Ectodermal cell (in vitro differentiated cells): ENCODE measurements at regions not wholly inside any gene's neighbourhood (a gene's known extent, or its start where the extent isn't known, plus 50 kb on each side); places are given as distances from the start of the nearest gene placed in this dataset.

Source experiments
- H3K27ac ChIP-seq: 2 replicates; pipeline ENCODE4 v1.7.0; 2013; ENCODE audit warnings: mild to moderate bottlenecking, low read depth, low read length; ENCODE audit not compliant: insufficient read depth, poor library complexity, severe bottlenecking
- H3K27me3 ChIP-seq: 2 replicates; pipeline ENCODE4 v1.7.0; 2013; ENCODE audit warnings: mild to moderate bottlenecking, low read length; ENCODE audit not compliant: insufficient read depth, control insufficient read depth, poor library complexity, severe bottlenecking
- H3K36me3 ChIP-seq: one replicate; pipeline ENCODE4 v1.7.0; 2013; ENCODE audit warnings: low read length; ENCODE audit not compliant: control insufficient read depth, insufficient read depth
- H3K4me1 ChIP-seq: one replicate; pipeline ENCODE4 v1.7.0; 2013; ENCODE audit warnings: low read length; ENCODE audit not compliant: control insufficient read depth, insufficient read depth
- H3K4me3 ChIP-seq: 2 replicates; pipeline ENCODE4 v1.7.0; 2013; ENCODE audit warnings: low read depth, low read length, control low read depth; ENCODE audit not compliant: insufficient read depth
- H3K9me3 ChIP-seq: 2 replicates; pipeline ENCODE4 v1.7.0; 2013; ENCODE audit warnings: mild to moderate bottlenecking, low read length, moderate library complexity; ENCODE audit not compliant: control insufficient read depth
- WGBS, 2 experiments: methylation state at CpG; one replicate each; pipeline ENCODE4 v1.1.7; 2013; ENCODE audit warnings: missing lambda C conversion rate in 2 of 2; 5-methylcytosine and 5-hydroxymethylcytosine counted together

GRCh38 chr3:83500931-83501330 is 1457.9 kb upstream of the CADM2 start:
- H3K9me3 ChIP-seq = no peaks in the 10 kb centered on the region
- no peak overlapping the region for H3K27ac ChIP-seq
- no peaks in the 10 kb centered on the region for H3K36me3 ChIP-seq
- no peaks in the 10 kb centered on the region for H3K27me3 ChIP-seq
- 71% methylated on average over 2 of the region's 2 CpGs for WGBS, 2 experiments
- no peak overlapping the region for H3K4me3 ChIP-seq
- no peaks in the 10 kb centered on the region for H3K4me1 ChIP-seq

GRCh38 chr3:83513051-83513450 is 1445.7 kb upstream of the CADM2 start:
- 92% methylated on average over 1 of the region's 2 CpGs for WGBS, 2 experiments
- no peaks in the 10 kb centered on the region for H3K9me3 ChIP-seq
- H3K4me1 ChIP-seq = no peaks in the 10 kb centered on the region
- H3K4me3 ChIP-seq = no peak overlapping the region
- H3K27me3 ChIP-seq = no peaks in the 10 kb centered on the region
- no peaks in the 10 kb centered on the region for H3K36me3 ChIP-seq
- H3K27ac ChIP-seq = no peak overlapping the region

- Histone ChIP-seq H3K4me1 (no peaks in the 10 kb centered on the region), H3K4me3 (no peak overlapping the region), H3K27ac (no peak overlapping the region), H3K27me3 (no peaks in the 10 kb centered on the region), H3K36me3 (no peaks in the 10 kb centered on the region), H3K9me3 (no peaks in the 10 kb centered on the region)
- WGBS, 2 experiments = 46 to 48% methylated on average over 2 to 3 of the region's 3 CpGs
Observed at GRCh38 chr3:83513677-83514076, 1445.1 kb upstream of the CADM2 start.

- 68 to 76% methylated on average over 6 of the region's 6 CpGs for WGBS, 2 experiments
- Histone ChIP-seq H3K27me3 (no peaks in the 10 kb centered on the region), H3K4me1 (no peaks in the 10 kb centered on the region), H3K4me3 (no peak overlapping the region), H3K36me3 (no peaks in the 10 kb centered on the region), H3K9me3 (no peaks in the 10 kb centered on the region), H3K27ac (no peak overlapping the region)
Observed at GRCh38 chr3:83514130-83514914, 1444.5 kb upstream of the CADM2 start.

- H3K4me3 ChIP-seq = no peak overlapping the region
- no peaks in the 10 kb centered on the region for H3K9me3 ChIP-seq
- H3K27me3 ChIP-seq = no peaks in the 10 kb centered on the region
- WGBS, 2 experiments = 96 to 97% methylated on average over 18 of the region's 18 CpGs
- no peak overlapping the region for H3K27ac ChIP-seq
- H3K4me1 ChIP-seq = no peaks in the 10 kb centered on the region
- no peaks in the 10 kb centered on the region for H3K36me3 ChIP-seq
Observed at GRCh38 chr3:83515123-83515522, 1443.7 kb upstream of the CADM2 start.

- H3K27ac ChIP-seq = no peak overlapping the region
- H3K4me1 ChIP-seq = no peaks in the 10 kb centered on the region
- no peaks in the 10 kb centered on the region for H3K36me3 ChIP-seq
- no peaks in the 10 kb centered on the region for H3K27me3 ChIP-seq
- no peak overlapping the region for H3K4me3 ChIP-seq
- no peaks in the 10 kb centered on the region for H3K9me3 ChIP-seq
- WGBS, 2 experiments = 19 to 21% methylated on average over 7 of the region's 7 CpGs
Observed at GRCh38 chr3:83523470-83524073, 1435.2 kb upstream of the CADM2 start.

- no peak overlapping the region for H3K27ac ChIP-seq
- H3K27me3 ChIP-seq = no peaks in the 10 kb centered on the region
- H3K36me3 ChIP-seq = no peaks in the 10 kb centered on the region
- WGBS, 2 experiments = 68 to 79% methylated on average over 3 to 4 of the region's 5 CpGs
- H3K9me3 ChIP-seq = no peaks in the 10 kb centered on the region
- no peak overlapping the region for H3K4me3 ChIP-seq
- H3K4me1 ChIP-seq = no peaks in the 10 kb centered on the region
Observed at GRCh38 chr3:83524901-83525300, 1433.9 kb upstream of the CADM2 start.

GRCh38 chr3:83559082-83559481 is 1399.7 kb upstream of the CADM2 start:
- H3K4me3 ChIP-seq = no peak overlapping the region
- H3K9me3 ChIP-seq = no peaks in the 10 kb centered on the region
- H3K4me1 ChIP-seq = no peaks in the 10 kb centered on the region
- WGBS, 2 experiments = 92 to 98% methylated on average over 3 of the region's 3 CpGs
- H3K27me3 ChIP-seq = no peaks in the 10 kb centered on the region
- no peaks in the 10 kb centered on the region for H3K36me3 ChIP-seq
- no peak overlapping the region for H3K27ac ChIP-seq

- no peaks in the 10 kb centered on the region for H3K36me3 ChIP-seq
- no peaks in the 10 kb centered on the region for H3K27me3 ChIP-seq
- whole genome bisulfite sequencing, 2 experiments = 24 to 30% methylated on average over 2 of the region's 3 CpGs
- no peaks in the 10 kb centered on the region for H3K9me3 ChIP-seq
- H3K4me1 ChIP-seq = no peaks in the 10 kb centered on the region
- H3K27ac ChIP-seq = no peak overlapping the region
- H3K4me3 ChIP-seq = no peak overlapping the region
Observed at GRCh38 chr3:83567935-83568334, 1390.9 kb upstream of the CADM2 start.

- Histone ChIP-seq H3K4me3 (no peak overlapping the region), H3K27me3 (no peaks in the 10 kb centered on the region), H3K27ac (no peak overlapping the region), H3K36me3 (no peaks in the 10 kb centered on the region), H3K9me3 (no peaks in the 10 kb centered on the region), H3K4me1 (no peaks in the 10 kb centered on the region)
- WGBS, 2 experiments = 90 to 96% methylated on average over 3 of the region's 3 CpGs
Observed at GRCh38 chr3:83581546-83581945, 1377.2 kb upstream of the CADM2 start.
